HT1080 (cell line): ENCODE measurements at regions not wholly inside any gene's neighbourhood (a gene's known extent, or its start where the extent isn't known, plus 50 kb on each side); places are given as distances from the start of the nearest gene placed in this dataset.

Experiments used
- DNase-seq: peaks from one replicate; pipeline ENCODE4 v3.0.0-alpha.2; 2015; ENCODE audit warnings: low read depth

DNA sequence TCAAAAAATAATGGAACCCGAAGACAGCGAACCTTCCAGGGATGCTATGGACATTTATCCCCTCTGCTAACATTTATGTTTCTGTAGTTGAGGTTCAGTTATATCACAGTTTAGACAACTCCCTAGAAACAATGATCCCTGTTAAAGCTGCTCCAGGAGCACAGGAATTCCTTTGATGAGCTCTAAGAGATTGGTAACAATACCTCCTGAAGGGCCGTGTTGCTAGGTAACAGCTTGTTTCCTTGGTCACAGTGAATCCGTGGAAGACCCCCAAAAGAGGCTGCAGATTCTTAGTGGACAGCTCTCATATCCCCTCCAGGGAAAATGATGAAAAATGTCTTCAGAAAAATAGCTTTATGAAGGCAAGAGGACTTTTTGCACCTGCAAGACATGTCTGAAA is 160.2 kb downstream of the SERPINI1 start:
- DNase-seq = no peak

DNA sequence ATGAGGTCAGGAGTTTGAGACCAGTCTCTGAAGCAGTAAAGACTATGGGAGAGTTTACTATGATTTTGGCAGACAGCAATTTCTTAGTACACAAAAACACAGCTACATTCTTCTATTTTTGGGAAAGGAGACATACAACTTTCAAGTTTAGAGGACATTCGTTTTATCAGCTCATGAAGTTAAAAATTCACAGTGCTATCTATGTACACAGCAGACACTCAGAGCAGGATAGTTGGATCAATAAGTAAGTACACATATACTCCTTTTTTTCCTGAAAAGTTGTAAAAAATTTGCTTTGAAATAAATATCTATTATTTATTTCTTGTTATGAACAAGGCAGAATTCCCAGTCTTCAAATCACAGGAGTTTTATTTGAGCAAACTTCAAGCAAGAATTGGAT is 159.7 kb downstream of the SERPINI1 start:
- DNase-seq = no peak

GRCh38 chr3:167892205-167892604 is 156.7 kb downstream of the SERPINI1 start:
- no peak for DNase-seq

- peak; percentile 48 for DNase-seq
These were observed 151.6 kb downstream of the SERPINI1 start for GRCh38 chr3:167887096-167887495.

GRCh38 chr3:167886690-167887089 is 151.2 kb downstream of the SERPINI1 start:
- DNase-seq = no peak

- DNase-seq = no peak
These were observed 149.8 kb downstream of the SERPINI1 start for GRCh38 chr3:167885277-167885676.

DNA sequence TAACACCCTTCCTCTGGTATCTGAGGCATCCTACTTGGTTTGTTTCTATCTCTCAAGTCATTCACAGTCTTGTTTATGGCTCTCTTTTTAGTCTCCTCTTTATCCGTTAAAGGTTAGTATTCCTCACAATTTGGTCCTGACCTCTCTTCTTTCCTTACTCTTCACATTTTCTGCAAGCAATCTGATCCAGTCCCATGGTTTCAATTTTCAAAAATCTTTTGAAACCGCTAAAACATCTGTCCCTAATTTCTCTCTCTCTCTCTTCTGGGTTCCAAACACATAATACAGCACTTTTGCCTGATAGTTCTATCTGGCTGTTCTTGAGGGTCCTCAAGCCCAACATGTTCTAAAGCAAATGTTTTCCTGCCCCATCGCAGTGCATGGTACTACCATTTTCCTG is 149.0 kb downstream of the SERPINI1 start:
- no peak for DNase-seq

DNA sequence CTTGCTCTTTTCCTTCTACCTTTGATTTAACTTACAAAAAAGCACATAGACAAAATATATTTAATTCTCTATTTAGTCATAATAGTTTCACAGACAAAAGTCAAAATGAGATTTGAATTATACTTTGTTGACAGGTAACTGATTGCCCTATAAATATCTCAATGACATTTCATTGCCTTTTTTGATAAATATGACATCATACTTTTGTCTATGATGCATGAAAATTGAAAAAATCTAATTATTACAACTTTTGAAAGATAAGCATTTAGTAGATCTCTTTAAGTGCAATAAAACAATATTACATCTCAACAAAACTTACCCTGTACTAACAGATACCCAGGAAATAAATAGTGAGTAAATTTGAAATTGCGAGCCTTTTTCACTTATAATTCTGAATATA is 147.9 kb downstream of the SERPINI1 start:
- DNase-seq = no peak

- peak; percentile 66 for DNase-seq
These were observed 146.6 kb downstream of the SERPINI1 start for GRCh38 chr3:167882057-167882667.

- DNase-seq = no peak
These were observed 144.7 kb downstream of the SERPINI1 start for GRCh38 chr3:167880183-167880582.

- peak; percentile 88 for DNase-seq
These were observed 141.2 kb downstream of the SERPINI1 start for GRCh38 chr3:167876620-167877281.
